CD4-positive, alpha-beta T cell (primary cell): ENCODE measurements at regions not wholly inside any gene's neighbourhood (a gene's known extent, or its start where the extent isn't known, plus 50 kb on each side); places are given as distances from the start of the nearest gene placed in this dataset.

Experiments used
- ATAC-seq: fragments of 200-7000 bp; cut with Tn5 transposase; one replicate; pipeline ENCODE4 v1.10.0; 2022; ENCODE audit warnings: mild to moderate bottlenecking; ENCODE audit not compliant: poor library complexity
- CTCF ChIA-PET: fragments of 350-600 bp; sonication (Branson Sonifier 250); formaldehyde crosslinking; loops from one replicate; lab custom pipeline; 2021; ENCODE audit warnings: antibody characterized with exemption, inconsistent platforms; lab: Charles Lee
- POLR2A ChIA-PET: fragments of 350-600 bp; sonication (Branson Sonifier 250); formaldehyde crosslinking; loops from one replicate; lab custom pipeline; 2021; ENCODE audit warnings: antibody characterized with exemption, inconsistent platforms; lab: Charles Lee
- DNase-seq, 14 experiments: peaks; one replicate each; pipeline ENCODE4 v3.0.0-alpha.2; 2013 to 2020; ENCODE audit warnings: mixed read lengths in 2 of 14
- H3K27ac ChIP-seq, 2 donors: one replicate each; pipeline versions ENCODE4 v1.5.1 to v1.7.0; 2013; ENCODE audit warnings: low read length in 2 of 2, low read depth in 1 of 2, mild to moderate bottlenecking in 1 of 2
- H3K27me3 ChIP-seq, 2 experiments: 1 replicate in 1 of 2; 2 replicates in 1 of 2; pipeline versions ENCODE4 v1.6.1 to v1.7.0; 2013; ENCODE audit warnings: low read length in 2 of 2, control low read depth in 1 of 2, mild to moderate bottlenecking in 1 of 2, moderate library complexity in 1 of 2; ENCODE audit not compliant: insufficient read depth in 2 of 2, control insufficient read depth in 1 of 2
- H3K36me3 ChIP-seq: one replicate; pipeline ENCODE4 v1.6.1; 2013; ENCODE audit warnings: low read length, control low read depth; ENCODE audit not compliant: insufficient read depth
- H3K4me1 ChIP-seq: one replicate; pipeline ENCODE4 v1.6.1; 2013; ENCODE audit warnings: low read length, control low read depth; ENCODE audit not compliant: insufficient read depth
- H3K4me3 ChIP-seq: one replicate; pipeline ENCODE4 v1.5.1; 2013; ENCODE audit warnings: mild to moderate bottlenecking, low read length, moderate library complexity
- H3K9me3 ChIP-seq, 2 experiments: 1 replicate in 1 of 2; 2 replicates in 1 of 2; pipeline versions ENCODE4 v1.6.1 to v1.7.0; 2013; ENCODE audit warnings: low read length in 2 of 2, mild to moderate bottlenecking in 2 of 2, control low read depth in 1 of 2, moderate library complexity in 1 of 2; ENCODE audit not compliant: control insufficient read depth in 1 of 2, insufficient read depth in 1 of 2
- H3K27ac Mint-ChIP-seq: one replicate; pipeline ENCODE4 v1.8.0; 2020; ENCODE audit warnings: mixed read lengths
- H3K27me3 Mint-ChIP-seq: one replicate; pipeline ENCODE4 v1.8.0; 2021; ENCODE audit warnings: mixed read lengths
- H3K36me3 Mint-ChIP-seq: one replicate; pipeline ENCODE4 v1.8.0; 2021; ENCODE audit warnings: low read depth, mixed read lengths
- H3K4me1 Mint-ChIP-seq: one replicate; pipeline ENCODE4 v1.8.0; 2021; ENCODE audit warnings: low read depth, mixed read lengths
- H3K4me3 Mint-ChIP-seq: one replicate; pipeline ENCODE4 v1.8.0; 2020; ENCODE audit warnings: mild to moderate bottlenecking, mixed read lengths
- H3K9me3 Mint-ChIP-seq: one replicate; pipeline ENCODE4 v1.8.0; 2020; ENCODE audit warnings: mixed read lengths
- intact Hi-C, 2 experiments: fragments of 100-400 bp; cut with DNase I in 1 of 2; cut with micrococcal nuclease in 1 of 2; formaldehyde crosslinking; loops; one replicate each; pipeline versions ENCODE4 v1.15.1 to v1.9.0; 2023 to 2025; cut with DNase I, micrococcal nuclease
- TF ChIP-seq, protein P1 (sequence below): fragments of 200-600 bp; IDR thresholded peaks from one replicate; pipeline ENCODE4 v1.8.0; 2022; ENCODE audit warnings: antibody characterized with exemption, mild to moderate bottlenecking

DNA sequence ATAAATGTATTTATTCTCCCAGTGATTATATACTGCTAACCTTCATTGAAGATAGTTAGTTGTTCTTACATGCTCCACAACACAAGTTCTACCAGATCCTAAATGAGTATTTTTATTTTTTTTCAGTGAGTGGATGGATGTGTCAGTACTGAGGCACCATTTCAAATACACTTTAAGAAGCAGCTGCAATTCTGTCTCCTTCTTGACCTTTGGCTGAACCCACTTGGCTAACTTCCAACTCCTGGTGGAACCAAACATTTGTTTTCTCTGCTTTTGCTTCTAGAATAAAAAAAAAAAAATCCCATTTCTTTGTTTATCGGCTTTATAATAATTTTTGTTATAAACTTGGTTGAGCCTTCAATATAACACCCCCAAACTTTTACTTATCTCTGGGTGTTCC is 458.3 kb upstream of the MAP3K7 start:
- Mint-ChIP-seq H3K4me1 (no peaks in the 10 kb centered on the region), H3K4me3 (no peak overlapping the region), H3K36me3 (no peaks in the 10 kb centered on the region), H3K9me3 (no peaks in the 10 kb centered on the region), H3K27me3 (no peaks in the 10 kb centered on the region), H3K27ac (no peak overlapping the region)
- TF ChIP-seq, protein P1, sequence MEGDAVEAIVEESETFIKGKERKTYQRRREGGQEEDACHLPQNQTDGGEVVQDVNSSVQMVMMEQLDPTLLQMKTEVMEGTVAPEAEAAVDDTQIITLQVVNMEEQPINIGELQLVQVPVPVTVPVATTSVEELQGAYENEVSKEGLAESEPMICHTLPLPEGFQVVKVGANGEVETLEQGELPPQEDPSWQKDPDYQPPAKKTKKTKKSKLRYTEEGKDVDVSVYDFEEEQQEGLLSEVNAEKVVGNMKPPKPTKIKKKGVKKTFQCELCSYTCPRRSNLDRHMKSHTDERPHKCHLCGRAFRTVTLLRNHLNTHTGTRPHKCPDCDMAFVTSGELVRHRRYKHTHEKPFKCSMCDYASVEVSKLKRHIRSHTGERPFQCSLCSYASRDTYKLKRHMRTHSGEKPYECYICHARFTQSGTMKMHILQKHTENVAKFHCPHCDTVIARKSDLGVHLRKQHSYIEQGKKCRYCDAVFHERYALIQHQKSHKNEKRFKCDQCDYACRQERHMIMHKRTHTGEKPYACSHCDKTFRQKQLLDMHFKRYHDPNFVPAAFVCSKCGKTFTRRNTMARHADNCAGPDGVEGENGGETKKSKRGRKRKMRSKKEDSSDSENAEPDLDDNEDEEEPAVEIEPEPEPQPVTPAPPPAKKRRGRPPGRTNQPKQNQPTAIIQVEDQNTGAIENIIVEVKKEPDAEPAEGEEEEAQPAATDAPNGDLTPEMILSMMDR: no peak
- no peaks in the 10 kb centered on the region for H3K4me1 ChIP-seq
- no peak overlapping the region for H3K27ac ChIP-seq
- ATAC-seq (no peak), DNase-seq (no peak)
- ChIA-PET CTCF (no interaction called here), POLR2A (no interaction called here)
- intact Hi-C loops: no loop called here
- no peak overlapping the region for H3K4me3 ChIP-seq
- no peaks in the 10 kb centered on the region for H3K9me3 ChIP-seq
- H3K36me3 ChIP-seq: no peaks in the 10 kb centered on the region
- H3K27me3 ChIP-seq: no peaks in the 10 kb centered on the region

DNA sequence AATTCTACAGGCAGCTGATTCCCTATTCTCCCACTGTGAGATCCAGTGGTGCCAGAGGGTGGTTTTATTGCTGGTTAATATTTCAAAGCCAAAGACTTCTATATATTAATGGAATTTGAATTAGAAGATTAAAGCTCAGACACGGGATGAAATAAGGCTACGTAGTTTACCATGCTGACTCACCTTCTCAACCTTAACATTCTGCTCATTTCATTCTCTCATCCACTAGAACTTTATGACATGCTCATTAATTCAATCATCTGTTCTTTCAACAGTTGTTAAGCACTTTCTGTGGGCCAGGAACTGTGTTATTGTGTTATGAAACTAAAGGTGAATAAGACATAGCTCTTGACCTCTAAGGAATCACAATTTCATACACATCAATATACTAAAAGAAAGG is 456.9 kb upstream of the MAP3K7 start:
- no peaks in the 10 kb centered on the region for H3K9me3 ChIP-seq
- H3K27ac Mint-ChIP-seq: no peak overlapping the region
- no peaks in the 10 kb centered on the region for H3K36me3 ChIP-seq
- ChIA-PET CTCF (no interaction called here), POLR2A (no interaction called here)
- TF ChIP-seq, protein P1: no peak
- H3K4me3 ChIP-seq: no peak overlapping the region
- no peak overlapping the region for H3K27ac ChIP-seq
- H3K36me3 Mint-ChIP-seq: no peaks in the 10 kb centered on the region
- intact Hi-C loops: no loop called here
- H3K27me3 Mint-ChIP-seq: no peaks in the 10 kb centered on the region
- H3K9me3 Mint-ChIP-seq: no peaks in the 10 kb centered on the region
- no peaks in the 10 kb centered on the region for H3K4me1 Mint-ChIP-seq
- no peaks in the 10 kb centered on the region for H3K27me3 ChIP-seq
- ATAC-seq: no peak
- no peak for DNase-seq
- no peaks in the 10 kb centered on the region for H3K4me1 ChIP-seq
- no peak overlapping the region for H3K4me3 Mint-ChIP-seq

DNA sequence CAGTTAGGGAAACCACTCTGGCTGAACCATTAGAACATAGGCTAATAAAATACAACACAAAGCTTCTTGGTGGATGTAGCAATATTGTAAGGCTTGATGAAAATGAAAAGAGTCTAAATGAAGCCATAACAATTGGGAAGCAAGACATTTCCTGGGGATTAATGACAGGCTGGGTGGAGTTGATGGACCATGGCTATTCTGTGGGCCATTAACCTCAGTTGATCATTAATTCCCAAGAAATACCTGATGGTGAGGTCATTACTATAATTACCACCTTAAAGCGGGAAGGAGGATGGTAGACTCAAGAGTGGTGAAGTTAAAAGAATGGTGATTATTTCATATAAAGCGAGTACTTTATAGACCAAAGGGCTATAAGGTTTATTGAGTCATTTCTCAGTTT is 455.8 kb upstream of the MAP3K7 start:
- Histone ChIP-seq H3K4me1 (no peaks in the 10 kb centered on the region), H3K27me3 (no peaks in the 10 kb centered on the region), H3K36me3 (no peaks in the 10 kb centered on the region), H3K4me3 (no peak overlapping the region), H3K27ac (no peak overlapping the region), H3K9me3 (no peaks in the 10 kb centered on the region)
- ChIA-PET CTCF (no interaction called here), POLR2A (no interaction called here)
- DNase-seq (no peak), ATAC-seq (no peak)
- Mint-ChIP-seq H3K4me1 (no peaks in the 10 kb centered on the region), H3K9me3 (no peaks in the 10 kb centered on the region), H3K27ac (no peak overlapping the region), H3K27me3 (no peaks in the 10 kb centered on the region), H3K36me3 (no peaks in the 10 kb centered on the region), H3K4me3 (no peak overlapping the region)
- intact Hi-C loops: no loop called here
- TF ChIP-seq, protein P1: no peak
